Transverse colon (tissue), 4 donors: ENCODE measurements at regions not wholly inside any gene's neighbourhood (a gene's known extent, or its start where the extent isn't known, plus 50 kb on each side); places are given as distances from the start of the nearest gene placed in this dataset.

Experiments used
- DNase-seq: peaks from one replicate; pipeline ENCODE4 v3.0.0-alpha.2; 2019
- H3K27ac ChIP-seq, 4 donors: fragments of 200-600 bp; sonication (generic); 2 replicates each; pipeline ENCODE4 v1.5.1; 2016 to 2018; ENCODE audit warnings: inconsistent platforms in 4 of 4
- H3K27me3 ChIP-seq: fragments of 200-600 bp; sonication (generic); 2 replicates; pipeline ENCODE4 v1.5.1; 2017; ENCODE audit warnings: inconsistent platforms
- H3K36me3 ChIP-seq, 4 donors: fragments of 200-600 bp; sonication (generic); 2 replicates each; pipeline ENCODE4 v1.5.1; 2017 to 2019; ENCODE audit warnings: inconsistent platforms in 4 of 4
- H3K4me1 ChIP-seq, 4 donors: fragments of 200-600 bp; sonication (generic); 2 replicates each; pipeline ENCODE4 v1.5.1; 2017 to 2020; ENCODE audit warnings: inconsistent platforms in 4 of 4
- H3K4me3 ChIP-seq, 4 donors: fragments of 200-600 bp; sonication (generic); 1 replicate in 1 of 4; 2 replicates in 3 of 4; pipeline versions ENCODE4 v1.5.1 to v1.6.1; 2017 to 2019; ENCODE audit warnings: inconsistent platforms in 4 of 4
- H3K9me3 ChIP-seq, 2 donors: fragments of 200-600 bp; sonication (generic); 2 replicates each; pipeline ENCODE4 v1.5.1; 2017 to 2019; ENCODE audit warnings: inconsistent platforms in 2 of 2
- EP300 ChIP-seq: sonication (generic); formaldehyde crosslinking; IDR thresholded peaks from one replicate; pipeline ENCODE4 v1.6.1; 2017; ENCODE audit warnings: antibody characterized with exemption, low read depth
- POLR2A ChIP-seq: fragments of 450-650 bp; IDR thresholded peaks from one replicate; pipeline ENCODE4 v1.6.1; 2016; ENCODE audit warnings: antibody characterized with exemption, mild to moderate bottlenecking, moderate library complexity
- POLR2AphosphoS5 ChIP-seq, 3 donors: sonication (generic); formaldehyde crosslinking; IDR thresholded peaks; one replicate each; pipeline ENCODE4 v1.6.1; 2016; ENCODE audit warnings: antibody characterized with exemption in 3 of 3
- WGBS, 2 donors: methylation state at CpG; one replicate each; pipeline ENCODE4 v1.1.5; 2018; ENCODE audit warnings: low coverage in 1 of 2; 5-methylcytosine and 5-hydroxymethylcytosine counted together
- in situ Hi-C, 4 donors: fragments of 200-750 bp; cut with MboI; loops; one replicate each; pipeline versions ENCODE4 v1.15.0 to v1.15.1; 2017; ENCODE audit warnings: low sequenced_read_pairs in 3 of 4, low pct_ligation_motif_present in 1 of 4, low pct_unique_long_range_greater_than_20kb in 1 of 4
- intact Hi-C: fragments of 100-400 bp; cut with DNase I; formaldehyde crosslinking; loops from one replicate; pipeline ENCODE4 v1.15.1; 2023; ENCODE audit warnings: low total_unique reads
- TF ChIP-seq, protein P1 (sequence below), 5 experiments: fragments of 200-600 bp in 3 of 5; fragments of 450-650 bp in 2 of 5; sonication (generic) in 3 of 5; IDR thresholded peaks; 1 replicate in 2 of 5; 2 replicates in 3 of 5; pipeline ENCODE4 v1.5.1; 2016 to 2017; ENCODE audit warnings: antibody characterized with exemption in 5 of 5, inconsistent platforms in 3 of 5, mild to moderate bottlenecking in 2 of 5, moderate library complexity in 1 of 5

DNA sequence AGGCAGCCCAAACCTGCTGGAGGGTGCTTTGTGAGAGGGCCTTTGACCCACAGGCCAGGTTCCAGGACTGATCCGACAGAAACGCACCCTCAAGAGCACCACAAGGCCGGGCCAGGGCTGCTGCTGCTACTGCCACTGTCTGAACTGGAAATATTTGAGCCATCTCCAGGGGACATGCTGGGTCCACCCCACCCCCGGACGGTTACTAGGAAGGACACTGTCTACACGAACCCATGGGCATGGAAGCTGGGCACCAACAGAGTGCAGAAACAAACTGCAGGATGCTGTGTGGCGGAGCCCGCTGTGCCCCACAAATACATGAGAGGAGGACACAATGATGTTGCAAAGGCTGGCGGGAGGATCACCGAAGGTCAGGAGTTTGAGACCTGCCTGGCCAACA is 283.7 kb downstream of the CTTN start:
- in situ Hi-C loops (no loop called here), intact Hi-C loops (no loop called here)
- Histone ChIP-seq H3K4me3 (no peak overlapping the region), H3K27ac (no peak overlapping the region), H3K4me1 (no peaks in the 10 kb centered on the region), H3K9me3 (no peaks in the 10 kb centered on the region), H3K27me3 (no peaks in the 10 kb centered on the region), H3K36me3 (no peaks in the 10 kb centered on the region)
- TF ChIP-seq POLR2AphosphoS5 (IDR thresholded peaks at IDR 0.05) = no peak
- TF ChIP-seq, protein P1, sequence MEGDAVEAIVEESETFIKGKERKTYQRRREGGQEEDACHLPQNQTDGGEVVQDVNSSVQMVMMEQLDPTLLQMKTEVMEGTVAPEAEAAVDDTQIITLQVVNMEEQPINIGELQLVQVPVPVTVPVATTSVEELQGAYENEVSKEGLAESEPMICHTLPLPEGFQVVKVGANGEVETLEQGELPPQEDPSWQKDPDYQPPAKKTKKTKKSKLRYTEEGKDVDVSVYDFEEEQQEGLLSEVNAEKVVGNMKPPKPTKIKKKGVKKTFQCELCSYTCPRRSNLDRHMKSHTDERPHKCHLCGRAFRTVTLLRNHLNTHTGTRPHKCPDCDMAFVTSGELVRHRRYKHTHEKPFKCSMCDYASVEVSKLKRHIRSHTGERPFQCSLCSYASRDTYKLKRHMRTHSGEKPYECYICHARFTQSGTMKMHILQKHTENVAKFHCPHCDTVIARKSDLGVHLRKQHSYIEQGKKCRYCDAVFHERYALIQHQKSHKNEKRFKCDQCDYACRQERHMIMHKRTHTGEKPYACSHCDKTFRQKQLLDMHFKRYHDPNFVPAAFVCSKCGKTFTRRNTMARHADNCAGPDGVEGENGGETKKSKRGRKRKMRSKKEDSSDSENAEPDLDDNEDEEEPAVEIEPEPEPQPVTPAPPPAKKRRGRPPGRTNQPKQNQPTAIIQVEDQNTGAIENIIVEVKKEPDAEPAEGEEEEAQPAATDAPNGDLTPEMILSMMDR (IDR thresholded peaks at IDR 0.05) = no peak
- no peak for TF ChIP-seq EP300
- TF ChIP-seq POLR2A = no peak
- 80 to 92% methylated on average over 2 to 10 of the region's 10 CpGs for WGBS, 2 donors
- DNase-seq = no peak

DNA sequence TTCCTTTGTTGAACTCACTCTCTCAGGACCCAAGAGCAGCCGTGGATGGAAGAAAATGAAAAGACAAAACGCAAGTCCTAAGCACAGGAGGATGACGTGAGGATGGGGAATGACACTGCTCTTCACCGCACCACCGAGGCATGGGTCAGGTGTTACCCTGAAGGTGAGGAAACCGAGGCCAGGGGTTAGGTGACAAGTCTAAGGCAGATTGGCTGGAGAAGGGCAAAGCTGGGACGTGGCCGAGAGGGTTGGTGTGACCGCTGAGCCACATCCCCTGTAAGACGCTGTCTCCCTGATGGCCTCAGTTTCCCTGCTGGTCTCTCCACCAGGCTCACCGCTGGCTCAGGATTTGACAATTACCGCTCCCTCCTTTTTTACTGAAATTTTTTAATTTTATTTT is 284.4 kb downstream of the CTTN start:
- intact Hi-C loops = no loop called here
- no peaks in the 10 kb centered on the region for H3K9me3 ChIP-seq
- no peak overlapping the region for H3K27ac ChIP-seq
- H3K4me1 ChIP-seq = no peaks in the 10 kb centered on the region
- TF ChIP-seq POLR2AphosphoS5 (IDR thresholded peaks at IDR 0.05) (no peak), EP300 (no peak), POLR2A (no peak)
- TF ChIP-seq, protein P1 (IDR thresholded peaks at IDR 0.05) = no peak
- no peaks in the 10 kb centered on the region for H3K36me3 ChIP-seq
- 92 to 98% methylated on average over 7 to 12 of the region's 12 CpGs for WGBS, 2 donors
- no peaks in the 10 kb centered on the region for H3K27me3 ChIP-seq
- in situ Hi-C loops = no loop called here
- H3K4me3 ChIP-seq = no peak overlapping the region
- no peak for DNase-seq

DNA sequence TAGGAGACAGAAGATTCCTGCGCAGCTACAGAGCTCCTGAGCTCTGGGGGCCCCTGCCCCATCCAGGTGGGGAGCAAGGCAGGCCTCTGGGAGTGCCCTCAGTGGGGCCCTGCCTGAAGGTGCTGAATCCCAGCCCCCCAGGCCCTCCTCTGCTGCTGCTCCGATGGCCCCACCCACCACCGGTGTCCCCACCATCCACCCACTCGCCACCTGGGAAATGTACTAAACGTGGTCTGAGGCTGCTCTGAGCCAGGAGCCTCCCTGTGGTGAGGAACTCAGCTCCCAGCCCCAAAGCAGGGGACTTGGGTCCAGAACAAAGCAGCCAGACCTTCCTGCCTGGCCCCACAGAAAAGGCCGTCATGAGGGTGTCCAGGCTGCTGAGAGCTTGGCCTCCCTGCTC is 289.4 kb downstream of the CTTN start:
- intact Hi-C loops = no loop called here
- no peak for DNase-seq
- Histone ChIP-seq H3K27ac (no peak overlapping the region), H3K36me3 (no peaks in the 10 kb centered on the region), H3K4me3 (no peak overlapping the region), H3K27me3 (no peaks in the 10 kb centered on the region), H3K4me1 (no peaks in the 10 kb centered on the region), H3K9me3 (no peaks in the 10 kb centered on the region)
- TF ChIP-seq POLR2A (no peak), POLR2AphosphoS5 (IDR thresholded peaks at IDR 0.05) (no peak), EP300 (no peak)
- TF ChIP-seq, protein P1 (IDR thresholded peaks at IDR 0.05) = no peak
- 73% methylated on average over 6 of the region's 6 CpGs; no CpG with 5 or more reads in 1 of the 2 donors for WGBS, 2 donors
- in situ Hi-C loops = no loop called here

DNA sequence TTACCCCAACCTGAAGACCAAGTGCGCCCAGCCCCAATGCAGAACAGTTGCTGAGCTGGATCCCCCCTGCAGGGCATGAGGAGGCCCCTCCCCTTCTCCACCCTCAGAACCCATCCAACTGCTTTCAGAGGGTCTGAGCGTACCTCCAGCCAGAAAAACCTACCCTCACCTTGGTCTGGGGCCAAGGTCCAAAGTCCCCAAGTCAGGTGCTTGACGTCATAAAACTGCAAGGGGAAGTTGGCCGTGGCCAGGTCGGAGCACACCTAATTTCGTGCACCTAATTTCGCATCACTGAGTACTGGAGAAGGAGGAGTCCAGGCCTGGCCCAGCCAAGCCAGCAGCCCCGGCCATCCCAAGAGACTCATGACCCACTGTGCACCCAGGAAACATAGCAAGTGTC is 289.8 kb downstream of the CTTN start:
- Histone ChIP-seq H3K9me3 (no peaks in the 10 kb centered on the region), H3K36me3 (no peaks in the 10 kb centered on the region), H3K4me3 (no peak overlapping the region), H3K4me1 (no peaks in the 10 kb centered on the region), H3K27ac (no peak overlapping the region), H3K27me3 (no peaks in the 10 kb centered on the region)
- DNase-seq = peak; percentile 26
- TF ChIP-seq EP300 (no peak), POLR2AphosphoS5 (IDR thresholded peaks at IDR 0.05) (no peak), POLR2A (no peak)
- TF ChIP-seq, protein P1 (IDR thresholded peaks at IDR 0.05) = no peak
- WGBS, 2 donors = 61% methylated on average over 8 of the region's 8 CpGs; no CpG with 5 or more reads in 1 of the 2 donors
- intact Hi-C loops (no loop called here), in situ Hi-C loops (no loop called here)
